PFSK-1 (cell line): ENCODE measurements at regions not wholly inside any gene's neighbourhood (a gene's known extent, or its start where the extent isn't known, plus 50 kb on each side); places are given as distances from the start of the nearest gene placed in this dataset.

ENCODE experiments used
- FOXP2 ChIP-seq: optimal IDR thresholded peaks from 2 replicates; pipeline ENCODE3; 2011; ENCODE audit warnings: borderline replicate concordance, control low read depth, inconsistent platforms; ENCODE audit not compliant: insufficient read depth; ENCODE audit errors: extremely low read length, extremely low read depth
- POLR2AphosphoS5 ChIP-seq: IDR thresholded peaks from 2 replicates; pipeline ENCODE4 v1.6.1; 2012; ENCODE audit warnings: low read depth, mild to moderate bottlenecking, control low read depth, low read length, moderate library complexity
- SIN3A ChIP-seq: IDR thresholded peaks from 2 replicates; pipeline ENCODE4 v1.6.1; 2012; ENCODE audit warnings: mild to moderate bottlenecking, low read length, moderate library complexity, borderline replicate concordance; ENCODE audit not compliant: insufficient read depth
- TAF1 ChIP-seq: IDR thresholded peaks from 2 replicates; pipeline ENCODE4 v1.6.1; 2012; ENCODE audit warnings: low read length, control low read depth, borderline replicate concordance; ENCODE audit not compliant: insufficient read depth
- TF ChIP-seq, protein P1 (sequence below), 2 experiments: IDR thresholded peaks; 2 replicates each; pipeline versions ENCODE4 v1.6.1 to v1.8.0; 2011 to 2012; ENCODE audit warnings: low read depth in 2 of 2, low read length in 2 of 2, control low read depth in 1 of 2, inconsistent platforms in 1 of 2, mild to moderate bottlenecking in 1 of 2, moderate library complexity in 1 of 2; ENCODE audit not compliant: insufficient read depth in 1 of 2

DNA sequence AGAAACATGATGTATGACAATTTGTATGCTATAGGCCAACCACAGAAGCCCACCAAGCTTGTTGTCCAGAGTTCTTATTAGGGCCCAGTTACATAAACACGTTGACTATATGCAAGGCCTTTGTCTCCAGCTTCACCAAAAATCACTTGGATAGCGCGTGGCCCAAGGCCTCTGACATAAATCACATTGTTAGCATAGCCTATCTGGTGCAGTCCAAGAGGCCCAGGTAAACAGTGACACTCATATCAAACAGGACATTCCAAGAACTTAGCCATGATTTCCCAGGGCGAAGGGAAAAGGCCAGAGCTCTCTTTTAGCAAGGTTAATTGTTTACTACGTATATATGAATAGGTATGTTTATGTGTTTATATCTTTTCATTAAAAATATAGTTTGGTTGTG lies 337.2 kb upstream of the CELF2 start:
- TF ChIP-seq SIN3A (no peak), TAF1 (no peak), FOXP2 (no peak), POLR2AphosphoS5 (no peak)
- TF ChIP-seq, protein P1, sequence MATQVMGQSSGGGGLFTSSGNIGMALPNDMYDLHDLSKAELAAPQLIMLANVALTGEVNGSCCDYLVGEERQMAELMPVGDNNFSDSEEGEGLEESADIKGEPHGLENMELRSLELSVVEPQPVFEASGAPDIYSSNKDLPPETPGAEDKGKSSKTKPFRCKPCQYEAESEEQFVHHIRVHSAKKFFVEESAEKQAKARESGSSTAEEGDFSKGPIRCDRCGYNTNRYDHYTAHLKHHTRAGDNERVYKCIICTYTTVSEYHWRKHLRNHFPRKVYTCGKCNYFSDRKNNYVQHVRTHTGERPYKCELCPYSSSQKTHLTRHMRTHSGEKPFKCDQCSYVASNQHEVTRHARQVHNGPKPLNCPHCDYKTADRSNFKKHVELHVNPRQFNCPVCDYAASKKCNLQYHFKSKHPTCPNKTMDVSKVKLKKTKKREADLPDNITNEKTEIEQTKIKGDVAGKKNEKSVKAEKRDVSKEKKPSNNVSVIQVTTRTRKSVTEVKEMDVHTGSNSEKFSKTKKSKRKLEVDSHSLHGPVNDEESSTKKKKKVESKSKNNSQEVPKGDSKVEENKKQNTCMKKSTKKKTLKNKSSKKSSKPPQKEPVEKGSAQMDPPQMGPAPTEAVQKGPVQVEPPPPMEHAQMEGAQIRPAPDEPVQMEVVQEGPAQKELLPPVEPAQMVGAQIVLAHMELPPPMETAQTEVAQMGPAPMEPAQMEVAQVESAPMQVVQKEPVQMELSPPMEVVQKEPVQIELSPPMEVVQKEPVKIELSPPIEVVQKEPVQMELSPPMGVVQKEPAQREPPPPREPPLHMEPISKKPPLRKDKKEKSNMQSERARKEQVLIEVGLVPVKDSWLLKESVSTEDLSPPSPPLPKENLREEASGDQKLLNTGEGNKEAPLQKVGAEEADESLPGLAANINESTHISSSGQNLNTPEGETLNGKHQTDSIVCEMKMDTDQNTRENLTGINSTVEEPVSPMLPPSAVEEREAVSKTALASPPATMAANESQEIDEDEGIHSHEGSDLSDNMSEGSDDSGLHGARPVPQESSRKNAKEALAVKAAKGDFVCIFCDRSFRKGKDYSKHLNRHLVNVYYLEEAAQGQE (IDR thresholded peaks at IDR 0.05; ENCODE audit: insufficient read depth in 1 of 2, low read depth in 2 of 2, low read length in 2 of 2) = no peak
